GM18519 (cell line): ENCODE measurements at regions not wholly inside any gene's neighbourhood (a gene's known extent, or its start where the extent isn't known, plus 50 kb on each side); places are given as distances from the start of the nearest gene placed in this dataset.
"Not testable (repeated sequence)": the region's sequence is repeated elsewhere in the genome, so short reads cannot be mapped to it uniquely, and the experiment has no call there.

Experiments used
- ATAC-seq: cut with Tn5 transposase; IDR thresholded peaks from one replicate; pipeline ENCODE4 v1.9.1; 2021; ENCODE audit warnings: mild to moderate bottlenecking, moderate library complexity; ENCODE audit not compliant: unreplicated experiment, low FRiP score

GRCh38 chr1:149228672-149229585, 125.6 kb upstream of the NBPF9 start:
- not testable (repeated sequence) for ATAC-seq

- ATAC-seq = not testable (repeated sequence)
Measured at GRCh38 chr1:149229813-149230212, 126.5 kb upstream of the NBPF9 start.

DNA sequence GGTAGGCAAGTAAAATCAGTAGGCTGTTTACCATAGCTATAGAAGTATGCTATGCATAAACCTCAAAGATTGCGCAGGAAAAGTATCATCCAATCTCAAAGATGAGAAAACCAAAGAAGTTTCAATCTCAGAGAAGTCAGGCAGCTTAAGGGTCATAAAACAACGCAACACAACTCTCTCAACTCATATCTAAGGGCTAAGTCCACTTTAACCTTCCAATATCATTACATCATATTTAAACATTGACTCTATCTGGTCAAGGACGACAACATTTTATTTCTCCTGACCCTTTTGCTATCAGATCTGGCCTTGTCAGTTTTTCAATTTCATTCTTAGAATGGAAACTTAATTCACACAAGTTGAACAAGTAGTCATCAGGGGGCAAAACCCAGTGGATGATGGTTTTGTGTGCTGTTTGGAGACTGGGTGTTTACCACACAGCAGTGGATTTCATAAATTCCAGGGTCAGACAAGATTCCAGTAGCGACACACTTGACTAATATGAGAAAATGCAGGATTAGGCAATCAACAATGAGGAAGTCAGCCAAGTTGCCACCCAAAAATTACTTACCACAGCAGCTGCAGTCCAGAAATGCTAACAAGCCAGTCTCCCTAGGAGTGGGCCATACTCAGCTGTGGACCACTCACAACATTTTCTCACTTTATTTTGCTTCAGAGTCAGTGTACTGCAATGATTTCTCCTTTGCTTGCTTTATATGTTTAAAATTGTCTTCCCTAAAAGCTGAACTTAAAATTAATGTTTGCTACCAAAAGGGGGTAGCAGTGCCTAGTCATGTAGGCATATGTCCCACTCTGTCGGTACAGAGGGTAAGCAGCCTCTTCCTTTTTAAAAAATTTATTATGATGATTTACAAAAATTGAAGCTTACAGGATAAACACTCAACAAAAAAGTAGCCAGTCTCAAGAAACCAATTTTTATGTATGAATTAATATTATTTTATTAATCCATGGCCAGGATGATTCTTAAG, 131.9 kb upstream of the NBPF9 start:
- not testable (repeated sequence) for ATAC-seq

DNA sequence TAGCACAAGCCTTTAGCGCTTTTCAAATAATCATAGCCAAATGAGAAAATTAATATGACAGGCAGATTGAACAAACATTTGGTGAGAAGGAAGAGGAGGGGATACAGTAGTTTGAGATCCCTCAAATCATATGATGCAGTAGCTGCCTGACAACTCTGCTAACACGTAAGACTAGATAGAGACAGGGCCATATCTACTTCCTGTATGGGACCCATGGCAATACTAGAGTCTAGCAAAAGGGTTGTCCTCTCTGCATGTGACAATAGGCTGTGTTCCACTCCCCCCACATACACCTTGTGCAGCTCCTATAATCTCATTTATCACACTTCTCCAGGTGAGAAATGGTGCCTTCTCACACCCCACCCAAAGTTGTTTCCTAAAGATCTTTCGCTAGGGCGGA, 134.2 kb upstream of the NBPF9 start:
- ATAC-seq = not testable (repeated sequence)

DNA sequence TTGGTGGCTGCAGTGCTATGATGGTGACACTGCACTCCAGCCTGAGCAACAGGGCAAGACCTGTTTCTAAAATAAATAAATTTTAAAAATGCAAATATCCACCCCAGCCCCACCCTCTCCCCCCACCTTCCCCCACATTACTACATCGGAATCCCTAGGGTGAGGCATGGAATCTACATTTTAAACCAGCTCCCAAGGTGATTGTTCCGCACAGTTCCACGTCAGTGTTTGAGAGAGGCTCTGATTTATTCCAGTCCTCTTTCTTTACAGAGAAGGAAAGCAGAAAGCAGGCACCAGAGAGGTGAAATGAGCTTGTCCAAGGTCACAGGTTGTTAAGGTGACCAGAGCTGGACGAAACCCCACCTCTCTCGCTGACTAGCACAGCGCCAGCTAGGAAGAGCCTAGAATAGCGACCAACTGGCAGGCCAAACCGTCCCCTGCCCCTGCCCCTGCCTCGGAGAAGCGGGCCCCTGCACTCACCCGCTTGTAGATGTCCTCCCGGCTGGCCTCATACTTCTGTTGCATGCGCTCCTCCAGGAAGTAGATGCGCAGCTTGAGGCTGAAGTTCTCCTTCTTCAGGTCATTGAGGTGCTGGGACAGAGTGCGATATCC, 136.7 kb upstream of the NBPF9 start:
- ATAC-seq = not testable (repeated sequence)

DNA sequence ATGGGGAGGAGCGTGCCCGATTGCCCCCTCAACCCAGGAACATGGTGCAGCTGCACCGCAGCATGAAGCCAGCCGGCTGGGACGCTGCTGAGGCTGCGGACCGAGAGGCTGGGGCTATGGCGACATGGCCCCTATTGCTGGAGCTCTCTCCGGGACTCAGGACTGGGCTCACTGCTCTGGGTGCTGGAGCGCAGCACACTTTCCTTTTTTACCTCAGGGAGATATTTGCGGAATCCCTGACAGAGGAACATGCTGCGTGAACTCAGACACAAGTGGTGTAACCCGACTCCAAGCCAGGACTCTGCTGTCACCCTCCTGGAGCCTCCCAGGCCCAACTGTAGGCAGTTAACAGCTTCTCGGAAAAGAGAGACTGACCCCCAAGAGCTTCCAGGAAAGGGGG, 137.2 kb upstream of the NBPF9 start:
- ATAC-seq = not testable (repeated sequence)

- not testable (repeated sequence) for ATAC-seq
Measured at GRCh38 chr1:149241272-149241671, 137.9 kb upstream of the NBPF9 start.

GRCh38 chr1:149243572-149243971, 140.2 kb upstream of the NBPF9 start:
- ATAC-seq = not testable (repeated sequence)

DNA sequence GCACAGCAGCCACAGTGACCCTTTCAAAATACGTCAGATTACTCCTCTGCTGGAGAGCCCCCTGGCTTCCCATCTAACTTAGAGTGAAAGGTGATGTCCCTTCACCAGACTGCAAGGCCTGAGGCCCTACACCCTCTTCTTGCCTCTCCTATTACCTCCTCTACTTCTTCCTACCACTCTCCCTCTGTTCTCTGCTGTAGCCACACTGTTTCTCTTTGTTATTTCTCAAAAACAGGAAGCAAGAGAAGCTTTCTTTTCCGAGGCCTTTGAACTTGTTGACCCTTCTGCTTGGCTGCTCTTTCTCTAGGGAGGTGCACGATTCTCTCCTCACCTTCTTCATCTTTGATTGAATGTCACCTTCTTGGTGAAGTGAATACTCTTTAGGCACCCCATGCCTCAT, 141.3 kb upstream of the NBPF9 start:
- not testable (repeated sequence) for ATAC-seq

- ATAC-seq = not testable (repeated sequence)
Measured at GRCh38 chr1:149246212-149246611, 142.9 kb upstream of the NBPF9 start.

DNA sequence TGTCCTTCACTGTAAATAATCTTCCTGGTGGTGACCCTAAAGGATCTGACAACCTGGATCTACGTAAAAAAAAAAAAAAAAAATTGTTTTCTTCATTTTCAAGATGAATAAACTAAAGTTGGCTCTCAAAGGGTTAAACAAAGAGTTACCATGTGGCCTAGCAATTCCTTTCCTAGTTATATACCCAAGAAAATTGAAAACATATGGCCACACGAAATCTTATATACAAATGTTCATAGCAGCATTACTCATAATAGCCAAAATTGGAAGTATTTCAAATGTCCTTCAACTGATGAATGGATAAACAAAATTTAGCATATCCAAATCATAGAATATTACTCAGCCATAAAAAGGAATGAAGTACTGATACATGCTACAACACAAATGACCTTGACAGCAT, 145.3 kb upstream of the NBPF9 start:
- not testable (repeated sequence) for ATAC-seq

GRCh38 chr1:149249850-149250467, 146.6 kb upstream of the NBPF9 start:
- not testable (repeated sequence) for ATAC-seq

DNA sequence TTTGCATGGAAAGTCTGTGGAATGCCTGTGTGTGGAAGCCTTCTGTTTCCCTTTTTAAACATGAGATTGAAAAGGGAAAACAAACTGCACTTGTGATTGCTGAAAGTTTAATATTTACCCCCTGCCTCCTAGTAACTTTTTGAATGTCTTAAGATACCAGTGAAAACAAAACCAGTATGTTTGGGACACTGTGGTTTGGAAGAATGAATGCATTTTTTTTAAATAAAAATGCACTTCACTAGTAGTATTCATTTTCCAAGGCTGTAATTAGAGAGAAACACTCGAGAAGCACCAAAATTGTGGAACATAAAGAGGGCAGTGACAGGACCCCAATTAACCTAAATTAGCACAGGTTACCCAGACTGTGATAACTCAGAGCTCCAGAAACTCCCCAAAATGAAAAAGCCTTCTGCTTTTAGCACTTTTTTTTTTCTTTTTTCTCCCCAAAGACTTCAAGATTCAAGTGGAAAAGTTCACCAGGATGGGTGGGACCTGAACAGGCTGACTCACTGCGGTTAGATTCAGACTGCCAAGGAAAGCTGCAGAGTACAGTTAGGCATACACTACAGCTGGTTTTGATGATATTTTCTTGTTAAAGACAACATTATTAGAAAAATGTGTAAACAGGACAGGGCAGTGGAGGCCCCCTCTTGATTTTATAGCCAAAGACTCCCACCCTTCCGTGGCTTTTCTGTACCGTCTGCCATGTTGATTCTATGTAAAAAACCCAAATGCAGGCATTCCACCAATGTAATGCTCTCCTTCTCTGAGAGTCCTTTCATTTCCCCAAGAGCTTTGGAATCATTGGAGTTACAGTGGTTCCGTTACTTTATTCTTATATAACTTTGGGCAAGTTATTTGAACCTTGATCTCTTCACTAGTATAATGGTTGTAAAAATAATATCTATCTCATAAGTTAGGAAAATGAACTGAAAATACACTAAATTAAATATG, 151.8 kb upstream of the NBPF9 start:
- not testable (repeated sequence) for ATAC-seq

DNA sequence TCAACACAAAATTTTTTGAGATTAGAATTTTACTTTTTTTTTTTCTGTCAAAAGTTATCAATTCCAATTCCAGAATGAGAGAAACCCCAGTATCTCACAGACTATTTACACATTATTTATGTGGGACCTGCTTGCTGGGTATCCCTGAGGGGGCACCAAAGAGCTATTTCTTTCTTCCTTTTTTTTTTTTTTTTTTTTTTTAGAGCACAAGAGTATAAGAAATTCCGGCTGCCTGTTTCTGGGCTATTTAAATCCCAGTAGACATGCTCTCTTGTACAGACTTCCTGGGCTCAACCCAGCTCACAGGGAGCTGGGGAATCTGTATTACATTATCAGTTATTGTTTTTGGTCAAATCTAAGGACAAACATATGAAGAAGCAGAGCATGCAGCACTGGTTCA, 156.9 kb upstream of the NBPF9 start:
- not testable (repeated sequence) for ATAC-seq

DNA sequence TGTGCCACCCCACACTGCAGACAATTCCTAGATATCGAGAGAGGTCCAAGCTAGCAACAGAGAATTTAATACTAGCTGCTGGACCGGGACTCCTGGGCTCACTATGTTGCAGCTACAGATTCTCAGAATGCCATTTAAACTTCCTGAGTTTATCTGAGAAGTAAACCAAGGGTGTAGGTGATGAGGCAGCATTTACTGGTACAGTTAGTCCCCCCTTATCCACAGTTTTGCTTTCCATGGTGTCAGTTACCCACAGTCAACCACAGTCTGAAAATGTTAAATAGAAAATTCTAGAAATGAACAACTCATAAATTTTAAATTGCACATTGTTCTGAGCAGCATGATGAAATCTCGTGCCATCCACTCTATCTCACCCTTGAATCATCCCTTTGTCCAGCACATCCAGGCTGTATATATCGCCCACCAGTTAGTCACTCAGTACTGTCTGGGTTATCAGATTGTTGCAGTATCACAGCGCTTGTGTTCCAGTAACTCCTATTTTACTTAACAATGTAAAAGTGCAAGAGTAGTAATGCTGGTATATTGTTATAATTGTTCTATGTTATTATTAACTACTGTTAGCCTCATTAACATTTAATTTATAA, 157.5 kb upstream of the NBPF9 start:
- not testable (repeated sequence) for ATAC-seq

DNA sequence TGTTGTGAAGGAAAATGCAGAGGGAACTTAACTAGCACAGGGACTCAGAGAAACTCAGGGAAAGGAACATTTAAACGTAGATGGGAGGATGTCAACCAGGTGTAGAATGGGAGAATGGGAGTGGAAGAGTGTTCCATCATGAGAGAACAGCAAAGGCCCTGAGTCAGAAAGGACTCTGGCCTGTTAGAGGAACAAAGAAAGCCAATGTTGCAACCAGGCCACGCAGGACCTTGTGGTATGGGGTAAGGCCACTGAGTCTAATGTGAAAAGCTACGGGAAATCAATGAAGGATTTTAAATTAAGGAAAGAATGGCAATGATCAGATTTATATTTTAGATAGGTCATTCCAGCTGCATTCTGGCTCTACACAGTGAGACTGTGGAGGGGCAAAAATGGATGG, 163.9 kb upstream of the NBPF9 start:
- ATAC-seq = not testable (repeated sequence)

GRCh38 chr1:149269001-149269702, 165.8 kb upstream of the NBPF9 start:
- ATAC-seq = not testable (repeated sequence)

DNA sequence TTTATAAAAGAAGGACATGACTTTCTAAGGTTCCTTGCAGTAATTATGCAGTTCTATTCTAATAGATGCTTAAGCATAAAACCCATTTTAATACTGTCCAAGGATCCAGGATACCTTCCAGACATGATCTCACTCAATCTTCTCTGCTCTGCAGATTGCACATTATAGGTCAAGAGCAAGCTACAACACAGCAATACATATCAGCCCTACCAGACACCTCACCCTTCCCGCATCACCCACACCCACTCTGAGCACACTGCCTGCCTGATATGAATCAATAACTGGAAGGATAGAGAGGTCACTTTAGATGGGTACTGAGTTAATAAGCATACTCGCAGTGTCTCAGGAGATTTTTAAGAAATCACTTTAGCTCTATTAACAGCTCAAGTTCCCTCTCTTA, 166.5 kb upstream of the NBPF9 start:
- not testable (repeated sequence) for ATAC-seq
